ENCODE measurements at regions not wholly inside any gene's neighbourhood (a gene's known extent, or its start where the extent isn't known, plus 50 kb on each side); places are given as distances from the start of the nearest gene placed in this dataset.
"Not testable (repeated sequence)": the region's sequence is repeated elsewhere in the genome, so short reads cannot be mapped to it uniquely, and the experiment has no call there.

GRCh38 chr2:150258781-150259307 lies 228.6 kb downstream of the RND3 start:
- no peak overlapping the region for H3K4me3 ChIP-seq
- H3K4me1 ChIP-seq, result peaks cover 0 to 17% (median 0%) of the 10 kb centered on the region in 12 donors
- intact Hi-C loops (cut with DNase I), result no loop called here
- no peak for ATAC-seq
- H3K27me3 ChIP-seq, result no peaks in the 10 kb centered on the region
- 85 to 93% (median 88%) methylated on average over 8 of the region's 8 CpGs for WGBS, 4 donors
- no peak overlapping the region for H3K27ac ChIP-seq
- TF ChIP-seq, protein P1, sequence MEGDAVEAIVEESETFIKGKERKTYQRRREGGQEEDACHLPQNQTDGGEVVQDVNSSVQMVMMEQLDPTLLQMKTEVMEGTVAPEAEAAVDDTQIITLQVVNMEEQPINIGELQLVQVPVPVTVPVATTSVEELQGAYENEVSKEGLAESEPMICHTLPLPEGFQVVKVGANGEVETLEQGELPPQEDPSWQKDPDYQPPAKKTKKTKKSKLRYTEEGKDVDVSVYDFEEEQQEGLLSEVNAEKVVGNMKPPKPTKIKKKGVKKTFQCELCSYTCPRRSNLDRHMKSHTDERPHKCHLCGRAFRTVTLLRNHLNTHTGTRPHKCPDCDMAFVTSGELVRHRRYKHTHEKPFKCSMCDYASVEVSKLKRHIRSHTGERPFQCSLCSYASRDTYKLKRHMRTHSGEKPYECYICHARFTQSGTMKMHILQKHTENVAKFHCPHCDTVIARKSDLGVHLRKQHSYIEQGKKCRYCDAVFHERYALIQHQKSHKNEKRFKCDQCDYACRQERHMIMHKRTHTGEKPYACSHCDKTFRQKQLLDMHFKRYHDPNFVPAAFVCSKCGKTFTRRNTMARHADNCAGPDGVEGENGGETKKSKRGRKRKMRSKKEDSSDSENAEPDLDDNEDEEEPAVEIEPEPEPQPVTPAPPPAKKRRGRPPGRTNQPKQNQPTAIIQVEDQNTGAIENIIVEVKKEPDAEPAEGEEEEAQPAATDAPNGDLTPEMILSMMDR (IDR thresholded peaks at IDR 0.05), result no peak
- no peak for TF ChIP-seq POLR2A (IDR thresholded peaks at IDR 0.05)
- DNase-seq, result no peak
- H3K9me3 ChIP-seq, result peaks cover 0 to 16% (median 0%) of the 10 kb centered on the region in 12 donors
- H3K36me3 ChIP-seq, result no peaks in the 10 kb centered on the region

DNA sequence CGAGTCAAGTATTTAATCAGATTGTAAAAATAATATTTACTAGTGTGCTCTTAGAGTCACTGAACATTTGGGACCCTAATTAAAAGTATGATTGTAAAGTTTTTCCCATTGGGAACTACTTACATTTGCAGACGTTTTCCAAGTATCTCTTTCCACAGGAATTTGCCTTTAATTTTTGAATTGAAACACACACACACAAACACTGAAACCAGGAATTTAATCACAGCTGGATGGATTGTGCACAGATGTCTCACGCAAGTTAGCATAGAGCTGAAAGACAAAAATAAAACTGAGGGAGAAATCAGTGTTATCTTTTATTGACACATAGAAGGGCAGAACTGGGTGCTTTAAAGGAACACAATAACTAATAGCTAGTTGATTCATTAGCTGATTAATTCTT lies 230.7 kb downstream of the RND3 start:
- ATAC-seq, result peak in 1 of 4 donors; percentile 22
- intact Hi-C loops (cut with DNase I), result no loop called here
- TF ChIP-seq POLR2A (IDR thresholded peaks at IDR 0.05), result no peak
- TF ChIP-seq, protein P1 (IDR thresholded peaks at IDR 0.05), result no peak
- H3K27me3 ChIP-seq, result no peaks in the 10 kb centered on the region
- H3K27ac ChIP-seq, result peak overlapping the region in 2 of 12 donors; percentile 2 to 26
- 62 to 74% (median 69%) methylated on average over 3 of the region's 3 CpGs for WGBS, 4 donors
- no peak overlapping the region for H3K4me3 ChIP-seq
- no peaks in the 10 kb centered on the region for H3K36me3 ChIP-seq
- peaks cover 0 to 10% (median 0%) of the 10 kb centered on the region in 12 donors for H3K9me3 ChIP-seq
- H3K4me1 ChIP-seq, result peaks cover 0 to 17% (median 0%) of the 10 kb centered on the region in 12 donors
- no peak for DNase-seq

- intact Hi-C loops (cut with DNase I), result no loop called here
- H3K27ac ChIP-seq, result peak overlapping the region in 1 of 12 donors; percentile 1
- H3K4me3 ChIP-seq, result no peak overlapping the region
- TF ChIP-seq POLR2A (IDR thresholded peaks at IDR 0.05), result no peak
- TF ChIP-seq, protein P1 (IDR thresholded peaks at IDR 0.05), result no peak
- DNase-seq (no peak), ATAC-seq (peak in 1 of 4 donors; percentile 38)
- no peaks in the 10 kb centered on the region for H3K27me3 ChIP-seq
- no peaks in the 10 kb centered on the region for H3K36me3 ChIP-seq
- H3K9me3 ChIP-seq, result no peaks in the 10 kb centered on the region
- peaks cover 0 to 17% (median 0%) of the 10 kb centered on the region in 12 donors for H3K4me1 ChIP-seq
Measured at GRCh38 chr2:150255528-150255927, 231.9 kb downstream of the RND3 start.

DNA sequence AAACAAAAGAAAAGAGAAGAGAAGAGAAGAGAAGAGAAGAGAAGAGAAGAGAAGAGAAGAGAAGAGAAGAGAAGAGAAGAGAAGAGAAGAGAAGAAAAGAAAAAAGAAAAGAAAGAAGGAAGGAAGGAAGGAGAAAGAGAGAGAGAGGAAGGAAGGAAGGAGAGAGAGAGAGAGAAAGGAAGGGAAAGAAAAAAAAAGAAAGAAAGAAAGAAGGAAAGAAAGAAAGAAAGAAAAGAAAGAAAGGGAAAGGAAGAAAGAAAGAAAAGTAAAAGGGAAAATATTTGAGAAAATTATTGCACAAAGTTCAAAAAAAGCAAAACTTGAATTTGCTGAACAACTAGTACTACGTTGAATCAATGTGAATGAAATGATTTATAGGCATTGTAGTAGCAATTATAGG lies 237.7 kb downstream of the RND3 start:
- H3K36me3 ChIP-seq; intact Hi-C loops (cut with DNase I); H3K27me3 ChIP-seq; H3K4me1 ChIP-seq; H3K9me3 ChIP-seq; DNase-seq; H3K27ac ChIP-seq; H3K4me3 ChIP-seq; ATAC-seq: not testable (repeated sequence)
- 75 to 84% (median 79%) methylated on average over 1 of the region's 1 CpG for WGBS, 4 donors

DNA sequence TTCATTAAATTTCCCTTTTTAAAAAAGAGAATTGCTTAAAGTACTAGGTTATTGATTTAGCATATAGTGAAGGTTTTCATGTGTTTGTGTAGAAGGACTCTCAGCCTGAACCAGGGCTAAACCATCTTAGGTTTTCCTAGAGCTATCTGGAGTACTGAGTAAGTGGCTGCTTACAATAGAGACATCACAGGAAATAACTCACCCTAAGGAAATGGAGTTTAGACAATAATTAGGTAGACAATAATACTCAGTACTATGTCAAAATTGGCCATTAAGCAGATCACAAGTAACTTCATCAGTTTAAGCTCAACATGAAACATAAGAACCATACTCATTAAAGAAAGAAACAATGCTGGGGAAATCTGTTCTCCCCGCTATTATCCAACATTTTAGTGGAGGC lies 240.0 kb downstream of the RND3 start:
- 44 to 100% (median 96%) methylated on average over 1 of the region's 1 CpG for WGBS, 4 donors

More for the DNA sequence above, 240.0 kb downstream of the RND3 start:
- DNase-seq (no peak), ATAC-seq (no peak)
- intact Hi-C loops (cut with DNase I), result no loop called here
- Histone ChIP-seq H3K27me3 (no peaks in the 10 kb centered on the region), H3K4me3 (no peak overlapping the region), H3K4me1 (no peaks in the 10 kb centered on the region), H3K36me3 (no peaks in the 10 kb centered on the region), H3K27ac (no peak overlapping the region), H3K9me3 (peaks cover 0 to 7% (median 0%) of the 10 kb centered on the region in 12 donors)
- no peak for TF ChIP-seq POLR2A (IDR thresholded peaks at IDR 0.05)
- TF ChIP-seq, protein P1 (IDR thresholded peaks at IDR 0.05), result no peak
